ENCODE measurements at regions not wholly inside any gene's neighbourhood (a gene's known extent, or its start where the extent isn't known, plus 50 kb on each side); places are given as distances from the start of the nearest gene placed in this dataset.
A peak's percentile ranks its signal among the peaks of the same experiment; 100 is the strongest.

- peak; percentile 33; the same call in 1 of the 2 replicates for TF ChIP-seq CBX3 (IDR thresholded peaks at IDR 0.05; ENCODE audit: low read depth)
- TF ChIP-seq EZH2 (IDR thresholded peaks at IDR 0.05): no peak
- H3K79me2 ChIP-seq (ENCODE audit: insufficient read depth, low read length): no peaks in the 10 kb centered on the region
- H4K20me1 ChIP-seq (ENCODE audit: insufficient read depth): no peaks in the 10 kb centered on the region
- intact Hi-C loops (cut with micrococcal nuclease): no loop called here
- peak overlapping the region; percentile 13 for H2AFZ ChIP-seq (ENCODE audit: low read depth, low read length, poor library complexity, severe bottlenecking)
- ChIA-PET POLR2A (interaction anchor here (0.9 kb wide), 1 partner anchor 16 kb away, joined by 3 read pairs; no protein-coding TSS in a partner anchor), RAD21 (ENCODE audit: low non-redundant PET in 1 of 2, low total read pairs in 2 of 2, uncharacterized antibody in 2 of 2, unreplicated experiment in 2 of 2) (no interaction called here), CTCF (no interaction called here)
- no peak overlapping the region for H3K4me2 ChIP-seq (ENCODE audit: low read length)
- ATAC-seq: 0 out of 2 replicates have a peak, but pooled peaks have one; percentile 49
- peaks cover 0 to 16% of the 10 kb centered on the region in 2 experiments; a peak in 1 of 4 replicates for H3K4me1 ChIP-seq (ENCODE audit: control insufficient read depth in 1 of 2, insufficient read depth in 2 of 2, low read length in 2 of 2)
- no peak overlapping the region for H3K9ac ChIP-seq (ENCODE audit: low read length)
- H3K27me3 ChIP-seq (ENCODE audit: insufficient read depth, low read length): no peaks in the 10 kb centered on the region
- no TSS peak for BruUV-seq (replicated peaks)
- H3K4me3 ChIP-seq (replicated peaks in 1 of 2; ENCODE audit: low read depth in 1 of 2, low read length in 2 of 2): no peak overlapping the region
- no peak for DNase-seq (ENCODE audit: low read depth, low spot score)
- no peaks in the 10 kb centered on the region for H3K36me3 ChIP-seq (ENCODE audit: control insufficient read depth in 1 of 2, insufficient read depth in 2 of 2, low read length in 2 of 2)
- H3K9me3 ChIP-seq (ENCODE audit: control insufficient read depth in 1 of 2, insufficient read depth in 1 of 2, low read depth in 1 of 2, low read length in 2 of 2): no peaks in the 10 kb centered on the region
- no peaks in the 10 kb centered on the region for H3K9me2 ChIP-seq (ENCODE audit: insufficient read depth)
- no peak overlapping the region for H3K27ac ChIP-seq (ENCODE audit: low read depth, low read length)
These were observed 189.6 kb downstream of the PIK3R1 start for GRCh38 chr5:68405026-68405684.

- H3K27me3 ChIP-seq (ENCODE audit: insufficient read depth, low read length): no peaks in the 10 kb centered on the region
- H3K36me3 ChIP-seq (ENCODE audit: control insufficient read depth in 1 of 2, insufficient read depth in 2 of 2, low read length in 2 of 2): no peaks in the 10 kb centered on the region
- H3K4me1 ChIP-seq (ENCODE audit: control insufficient read depth in 1 of 2, insufficient read depth in 2 of 2, low read length in 2 of 2): peaks cover 0 to 16% of the 10 kb centered on the region in 2 experiments; a peak in 1 of 4 replicates
- H3K9ac ChIP-seq (ENCODE audit: low read length): no peak overlapping the region
- no peaks in the 10 kb centered on the region for H3K9me2 ChIP-seq (ENCODE audit: insufficient read depth)
- BruUV-seq (replicated peaks): no TSS peak
- ChIA-PET POLR2A (interaction anchor here (1.0 kb wide), 1 partner anchor 27 kb away, joined by 3 read pairs; no protein-coding TSS in a partner anchor), RAD21 (ENCODE audit: low non-redundant PET in 1 of 2, low total read pairs in 2 of 2, uncharacterized antibody in 2 of 2, unreplicated experiment in 2 of 2) (no interaction called here), CTCF (no interaction called here)
- DNase-seq (ENCODE audit: low read depth, low spot score) (no peak), ATAC-seq (no peak)
- TF ChIP-seq CBX3 (IDR thresholded peaks at IDR 0.05; ENCODE audit: low read depth) (no peak), CTCF (IDR thresholded peaks at IDR 0.05 in 2 of 3, conservative IDR thresholded peaks at IDR 0.05 in 1 of 3; ENCODE audit: borderline replicate concordance in 1 of 3, insufficient read depth in 1 of 3, low read depth in 2 of 3, low read length in 2 of 3) (no peak), TCF7L2 (IDR thresholded peaks at IDR 0.05; ENCODE audit: borderline replicate concordance, extremely low read depth, insufficient read depth, insufficient read length) (no peak), SP1 (IDR thresholded peaks at IDR 0.05; ENCODE audit: low read depth) (no peak)
- TF ChIP-seq, protein P1, sequence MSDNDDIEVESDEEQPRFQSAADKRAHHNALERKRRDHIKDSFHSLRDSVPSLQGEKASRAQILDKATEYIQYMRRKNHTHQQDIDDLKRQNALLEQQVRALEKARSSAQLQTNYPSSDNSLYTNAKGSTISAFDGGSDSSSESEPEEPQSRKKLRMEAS (IDR thresholded peaks at IDR 0.05): no peak
- H3K4me2 ChIP-seq (ENCODE audit: low read length): no peak overlapping the region
- H4K20me1 ChIP-seq (ENCODE audit: insufficient read depth): no peaks in the 10 kb centered on the region
- intact Hi-C loops (cut with micrococcal nuclease): no loop called here
- H3K9me3 ChIP-seq (ENCODE audit: control insufficient read depth in 1 of 2, insufficient read depth in 1 of 2, low read depth in 1 of 2, low read length in 2 of 2): no peaks in the 10 kb centered on the region
- H2AFZ ChIP-seq (ENCODE audit: low read depth, low read length, poor library complexity, severe bottlenecking): peak overlapping the region; percentile 57
- H3K79me2 ChIP-seq (ENCODE audit: insufficient read depth, low read length): no peaks in the 10 kb centered on the region
- no peak overlapping the region for H3K27ac ChIP-seq (ENCODE audit: low read depth, low read length)
- H3K4me3 ChIP-seq (replicated peaks in 1 of 2; ENCODE audit: low read depth in 1 of 2, low read length in 2 of 2): no peak overlapping the region
These were observed 190.5 kb downstream of the PIK3R1 start for GRCh38 chr5:68405784-68406743.

Measured in HCT116 (cell line).